Activated CD4-positive, alpha-beta T cell treated with anti-CD3 and anti-CD28 coated beads, Interleukin-2, amount 50 U/mL, for 24 hours (primary cell): ENCODE measurements at regions not wholly inside any gene's neighbourhood (a gene's known extent, or its start where the extent isn't known, plus 50 kb on each side); places are given as distances from the start of the nearest gene placed in this dataset.

Experiments used
- DNase-seq, 2 donors: peaks; one replicate each; pipeline ENCODE4 v3.0.0-alpha.2; 2020; ENCODE audit warnings: low read depth in 1 of 2, low spot score in 1 of 2

DNA sequence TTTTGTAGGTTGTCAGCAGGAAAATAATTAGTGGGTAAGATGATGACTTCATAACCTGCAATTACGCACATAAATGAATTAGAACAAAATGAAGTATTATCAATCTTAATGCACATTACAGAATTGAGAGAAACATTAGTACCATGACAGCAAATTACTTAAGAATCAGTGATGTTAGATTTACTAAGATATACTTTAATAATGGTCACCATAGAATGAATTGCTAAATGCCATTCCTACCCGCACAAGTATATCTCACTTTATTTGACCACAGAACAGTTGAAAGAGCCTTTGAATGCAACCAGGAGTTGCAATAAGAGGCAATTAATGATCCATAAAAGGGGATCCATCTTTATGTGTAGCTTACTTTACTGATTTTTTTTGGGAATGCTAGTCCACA lies 816.4 kb upstream of the AGA start:
- no peak for DNase-seq

DNA sequence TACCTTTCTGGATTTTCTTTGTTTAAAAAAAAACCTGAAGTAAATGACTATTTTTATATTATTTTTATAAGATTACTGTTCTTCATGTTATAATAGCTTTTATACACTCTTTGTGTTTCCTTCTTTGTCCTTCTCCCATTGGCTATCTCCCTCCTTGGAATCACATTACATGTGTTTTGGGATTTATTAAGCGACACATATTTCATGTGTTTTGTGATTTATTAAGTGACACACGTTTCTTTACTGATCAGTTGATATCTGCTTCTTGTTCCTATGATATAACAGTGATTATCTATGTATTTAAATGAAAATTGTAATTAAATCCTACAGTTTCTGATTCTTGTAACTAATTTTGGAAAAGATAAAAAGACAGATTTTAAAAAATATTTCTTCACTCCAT lies 817.3 kb upstream of the AGA start:
- no peak for DNase-seq

DNA sequence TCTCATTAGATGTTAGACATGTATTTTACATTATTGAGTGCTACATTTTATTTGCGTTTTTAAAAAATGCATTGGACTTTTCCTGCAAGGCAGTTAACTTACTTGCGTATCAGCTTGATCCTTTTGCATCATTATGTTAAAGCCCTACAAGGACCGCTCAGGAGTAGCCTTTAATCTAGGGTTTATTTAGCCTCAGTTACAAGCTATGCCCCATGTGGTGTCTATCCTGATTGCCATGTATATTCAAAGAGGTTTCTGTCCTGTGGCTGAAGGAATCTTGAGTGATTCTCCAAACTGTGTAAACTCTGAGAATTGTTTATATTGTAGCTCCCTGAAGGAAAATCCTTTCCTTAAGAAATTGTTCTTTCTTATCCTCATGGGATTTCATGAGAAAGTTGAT lies 821.8 kb upstream of the AGA start:
- DNase-seq, result no peak

DNA sequence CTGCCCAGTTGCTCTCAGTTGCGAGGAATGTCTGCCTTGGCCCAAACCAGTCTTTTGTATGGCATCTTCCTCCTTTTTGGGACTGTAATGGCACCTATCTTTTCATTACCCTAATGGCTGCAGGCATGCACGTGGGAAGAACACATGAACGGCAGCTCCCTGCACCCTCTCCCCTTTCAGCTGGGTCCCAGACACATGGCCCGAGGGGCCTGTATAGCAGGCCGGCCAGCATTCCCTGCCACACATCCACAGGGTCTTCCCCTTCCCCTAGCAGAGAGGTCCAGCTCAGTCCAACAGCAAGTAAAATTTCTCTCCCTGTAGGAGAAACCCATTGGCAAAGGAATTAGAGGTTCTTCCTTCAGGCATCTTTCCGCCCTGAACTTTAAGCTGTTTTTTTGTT lies 829.1 kb upstream of the AGA start:
- DNase-seq, result no peak

DNA sequence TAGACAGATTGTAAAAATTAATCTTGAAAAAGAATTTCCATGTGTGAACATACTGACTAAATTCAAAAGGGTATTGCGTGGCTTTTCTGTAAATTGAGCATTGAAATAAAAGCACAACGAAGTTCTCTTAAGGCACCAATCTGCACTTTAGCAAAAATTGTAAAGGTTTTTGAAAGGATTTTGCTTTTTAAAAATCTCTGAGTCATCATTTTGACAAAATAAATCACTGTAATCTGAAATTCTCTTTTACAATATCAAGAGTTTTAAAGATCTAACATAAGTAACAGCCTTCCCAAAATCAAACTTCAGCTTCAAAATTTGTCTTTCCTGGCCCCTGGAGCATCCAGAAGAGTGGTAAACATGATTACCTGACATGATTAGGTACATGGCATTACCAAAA lies 830.9 kb upstream of the AGA start:
- DNase-seq, result no peak

DNA sequence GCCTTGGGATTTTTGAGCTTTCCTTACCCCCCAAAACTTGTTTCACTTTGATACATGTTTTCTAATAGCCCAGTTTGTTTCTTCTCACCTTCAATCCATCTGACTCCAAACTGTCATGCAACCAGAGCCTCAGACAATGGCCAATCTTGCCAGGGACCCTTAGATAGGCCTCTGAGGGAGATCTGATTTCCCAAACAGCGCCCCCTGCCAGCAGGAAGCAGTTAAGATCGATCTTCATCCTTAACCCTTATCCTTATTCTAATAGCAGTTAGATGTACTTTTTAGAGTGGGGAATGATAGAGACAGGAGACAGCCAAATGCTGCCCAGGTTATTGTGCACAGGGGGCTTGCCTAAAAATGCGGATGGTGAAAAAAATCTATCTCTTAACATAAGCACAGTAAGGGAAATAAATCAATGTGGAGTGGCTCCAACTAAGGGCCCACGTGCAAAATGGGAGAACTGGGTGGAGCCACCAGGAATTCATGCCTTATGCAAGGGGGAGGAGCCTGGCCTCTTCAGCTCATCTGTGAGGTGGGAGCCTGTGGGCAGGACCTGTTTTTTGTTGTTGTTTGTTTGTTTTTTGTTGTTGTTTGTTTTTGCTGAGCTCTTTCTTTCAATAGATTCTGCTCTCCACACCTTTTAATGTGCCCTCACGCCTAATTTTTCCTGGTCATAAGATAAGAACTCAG lies 833.6 kb upstream of the AGA start:
- DNase-seq, result no peak

DNA sequence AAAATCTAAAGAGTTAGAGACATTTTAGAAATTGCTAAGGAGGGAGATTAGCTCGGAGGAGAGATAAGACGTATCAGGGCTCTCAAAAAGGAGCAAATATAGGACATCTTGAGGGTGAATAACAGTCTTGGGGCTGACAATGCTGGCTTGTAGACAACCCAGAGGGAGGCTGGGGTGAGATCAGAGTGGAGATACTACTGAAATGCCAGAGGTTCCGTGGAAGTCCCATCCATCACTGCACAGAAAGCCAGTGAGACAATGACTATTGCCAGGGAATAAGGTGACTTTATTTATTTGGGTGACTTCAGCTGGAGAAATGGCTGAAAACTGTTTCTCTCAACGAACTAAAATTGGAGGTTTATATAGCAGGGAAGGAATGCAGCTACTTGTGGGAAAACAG lies 838.1 kb upstream of the AGA start:
- no peak for DNase-seq

DNA sequence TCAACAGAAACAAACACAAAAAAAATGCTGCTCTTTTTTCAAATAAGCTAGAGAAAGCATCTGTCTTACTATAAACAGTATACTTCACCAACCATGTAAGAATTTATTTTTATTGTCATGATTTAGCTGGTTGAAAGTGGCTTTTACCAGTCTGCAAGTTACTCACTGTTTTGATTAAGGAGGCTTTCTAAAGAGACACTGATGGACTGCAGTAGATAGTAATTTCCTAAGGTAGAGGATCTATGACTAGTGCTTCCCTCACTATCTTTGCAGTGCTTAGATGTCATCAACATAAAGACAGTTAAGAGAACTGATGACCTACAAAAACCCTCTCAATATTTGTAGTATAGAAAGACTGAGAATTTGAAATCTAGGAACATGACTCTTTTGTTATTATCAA lies 846.2 kb upstream of the AGA start:
- no peak for DNase-seq

DNA sequence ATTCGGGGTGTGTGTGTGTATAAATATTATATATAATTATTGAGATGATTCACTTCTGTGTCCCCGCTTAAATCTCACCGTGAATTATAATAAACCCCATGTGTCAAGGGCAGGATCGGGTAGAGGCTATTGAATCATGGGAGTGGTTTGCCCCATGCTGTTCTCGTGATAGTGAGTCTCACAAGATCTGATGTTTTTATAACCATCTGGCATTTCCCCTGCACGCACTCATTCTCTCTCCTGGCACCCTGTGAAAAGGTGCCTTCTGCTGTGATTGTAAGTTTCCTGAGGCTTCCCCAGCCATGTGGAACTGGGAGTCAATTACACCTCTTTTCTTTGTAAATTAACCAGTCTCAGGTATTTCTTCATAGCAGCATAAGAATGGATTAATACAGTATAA lies 851.4 kb upstream of the AGA start:
- DNase-seq, result no peak

DNA sequence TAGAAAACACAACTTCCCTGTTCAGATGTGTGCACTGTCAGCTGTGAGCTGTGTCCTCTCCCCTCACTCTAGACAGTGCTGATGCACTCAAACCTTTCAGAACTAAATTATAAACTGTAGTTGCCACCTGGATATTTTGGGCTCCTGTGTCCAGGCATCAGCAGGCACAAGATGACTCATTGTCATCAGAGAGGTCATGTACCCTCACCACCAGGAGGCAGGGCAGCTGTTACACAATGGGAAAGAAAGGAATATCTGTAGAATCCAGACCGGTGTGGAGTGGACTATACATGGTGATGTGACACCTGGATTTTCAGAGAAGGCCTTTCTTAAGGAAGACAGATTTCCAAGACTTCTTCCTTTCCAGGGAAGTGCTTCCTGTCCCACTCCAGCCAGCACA lies 854.4 kb upstream of the AGA start:
- DNase-seq, result no peak

DNA sequence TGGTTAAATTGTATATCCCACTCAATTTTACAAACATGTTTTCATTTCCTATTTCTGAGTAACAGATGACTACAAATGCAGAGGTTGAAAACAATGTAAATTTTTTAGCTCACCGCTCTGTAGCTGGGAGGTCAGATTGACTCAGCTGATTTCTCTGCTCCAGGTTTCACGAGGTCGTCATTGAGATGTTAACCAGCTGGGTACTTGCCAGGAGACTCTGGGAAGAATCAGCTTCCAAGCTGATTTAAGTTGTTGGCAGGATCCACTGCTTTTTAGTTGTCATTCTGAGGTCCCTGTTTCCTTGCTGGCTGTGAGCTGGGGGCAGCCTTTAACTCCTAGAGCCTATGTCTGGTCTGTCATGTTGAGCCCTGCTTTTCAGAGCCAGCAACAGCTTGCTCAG lies 864.3 kb upstream of the AGA start:
- DNase-seq, result no peak

DNA sequence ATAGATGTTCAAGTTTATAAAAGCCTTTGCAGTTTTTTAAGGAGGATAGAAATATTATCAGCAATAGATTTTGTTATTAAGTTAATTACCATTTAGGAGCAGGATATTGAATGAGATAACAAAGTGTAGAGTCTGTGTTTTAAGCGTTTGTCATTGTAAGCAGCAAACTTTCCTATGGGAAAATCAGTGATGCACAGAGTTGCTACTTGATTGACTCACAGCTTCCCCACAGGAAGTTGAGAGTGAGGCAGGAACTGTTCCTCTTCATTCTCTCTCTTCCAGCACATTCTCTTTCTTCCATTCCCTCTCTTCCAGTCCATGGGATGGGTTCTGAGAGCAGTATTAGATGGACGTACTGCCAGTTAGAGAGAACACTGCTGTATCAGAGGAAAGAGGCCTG lies 867.7 kb upstream of the AGA start:
- no peak for DNase-seq

DNA sequence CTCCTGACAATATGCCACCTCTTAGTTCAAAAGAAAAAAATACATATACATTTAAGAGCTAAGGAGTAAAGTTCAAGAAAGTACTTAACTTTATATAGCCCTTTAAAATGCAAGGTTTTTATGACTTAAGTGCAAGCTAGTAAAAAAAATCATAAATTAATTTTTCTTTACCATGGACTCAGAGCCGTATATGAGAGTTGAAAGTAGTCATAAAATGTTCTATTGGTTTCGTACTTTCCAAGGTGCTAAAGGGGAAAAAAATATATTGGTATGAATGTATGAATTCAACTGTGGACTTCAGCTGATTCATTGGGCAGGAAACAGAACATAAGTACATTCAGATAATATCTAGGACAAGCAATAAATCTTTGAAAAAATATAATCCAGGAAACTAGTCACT lies 869.8 kb upstream of the AGA start:
- DNase-seq, result no peak

DNA sequence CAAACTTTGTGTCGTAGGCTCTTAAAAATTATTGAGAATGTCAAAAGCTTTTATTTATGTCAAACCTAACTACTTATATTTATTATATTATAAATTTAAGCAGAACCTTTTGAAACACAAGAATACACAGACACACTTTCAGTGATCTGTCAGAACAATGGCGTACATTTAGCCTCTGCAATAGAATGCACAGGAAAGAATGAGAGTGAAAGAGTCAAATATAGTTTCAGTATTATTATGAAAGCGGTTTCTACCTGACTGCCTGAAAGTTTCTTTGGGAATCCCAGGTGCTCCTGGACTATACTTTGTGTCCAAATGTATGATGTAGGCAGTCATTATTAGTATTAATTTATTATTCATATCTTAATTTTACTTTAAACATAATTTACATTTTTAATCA lies 872.0 kb upstream of the AGA start:
- no peak for DNase-seq

DNA sequence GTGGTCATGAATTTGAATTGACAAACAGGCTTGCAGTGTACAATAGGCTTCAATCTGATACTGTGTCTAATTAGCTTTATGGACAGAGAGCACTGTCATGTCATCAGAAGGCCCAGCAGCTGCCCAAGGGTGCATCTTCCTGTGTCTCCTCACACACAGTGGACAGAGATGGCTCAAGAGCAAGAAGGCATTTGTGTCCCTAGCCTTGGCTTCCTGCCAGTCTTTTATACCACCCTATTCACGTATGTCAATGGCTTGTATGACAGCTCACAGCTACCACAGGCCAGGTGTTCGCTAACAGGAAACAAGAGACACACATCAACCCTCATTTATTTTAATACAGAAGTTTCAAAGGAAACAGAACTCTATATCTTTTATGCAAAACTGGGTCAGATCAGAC lies 874.0 kb upstream of the AGA start:
- no peak for DNase-seq

DNA sequence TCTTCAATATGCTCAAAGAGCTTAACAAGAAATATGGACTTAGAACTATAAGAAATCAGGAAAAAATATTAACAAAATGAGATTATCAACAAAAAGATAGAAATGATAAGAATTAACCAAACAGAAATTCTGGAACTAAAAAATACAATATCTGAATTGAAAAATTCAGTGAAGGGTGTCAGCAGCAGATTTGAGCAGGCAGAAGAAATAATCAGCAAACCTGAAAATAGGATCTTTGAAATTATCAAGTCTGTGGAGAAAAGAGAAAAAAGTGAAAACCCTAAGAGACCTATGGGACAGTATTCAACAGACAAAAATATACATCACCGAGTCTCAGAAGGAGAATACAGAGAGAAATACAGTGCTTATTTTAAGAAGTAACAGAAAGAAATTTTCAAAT lies 877.8 kb upstream of the AGA start:
- no peak for DNase-seq

DNA sequence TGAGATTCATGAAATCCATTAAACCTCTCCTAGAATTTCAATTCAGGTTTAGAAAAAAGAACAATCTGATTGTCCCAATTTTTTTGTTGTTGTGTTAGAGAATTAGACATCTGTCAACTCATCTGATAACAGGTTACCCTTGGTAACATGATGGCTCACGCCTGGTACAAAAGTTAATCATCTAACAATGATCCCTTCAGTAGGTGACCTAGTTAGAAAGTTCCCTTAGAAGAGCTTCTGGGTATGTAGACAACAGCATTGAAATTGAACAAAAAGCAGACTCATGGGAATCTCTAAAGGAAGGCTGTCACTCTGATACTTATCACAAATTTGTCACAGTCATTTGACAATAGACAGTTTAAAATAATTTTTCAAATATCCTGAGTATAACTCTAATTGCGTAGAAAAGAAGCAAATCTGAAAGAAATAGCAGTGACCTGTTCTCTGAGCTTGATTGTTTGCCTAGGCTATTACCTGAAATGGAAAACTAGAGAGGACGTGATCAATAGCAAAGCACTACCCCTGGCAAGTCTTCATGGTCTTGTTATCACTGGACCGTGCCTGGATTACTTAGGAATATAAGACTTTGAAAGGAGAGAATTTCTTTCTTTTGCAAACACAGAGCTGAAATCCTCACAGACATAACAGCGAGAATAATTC lies 880.4 kb upstream of the AGA start:
- no peak for DNase-seq

DNA sequence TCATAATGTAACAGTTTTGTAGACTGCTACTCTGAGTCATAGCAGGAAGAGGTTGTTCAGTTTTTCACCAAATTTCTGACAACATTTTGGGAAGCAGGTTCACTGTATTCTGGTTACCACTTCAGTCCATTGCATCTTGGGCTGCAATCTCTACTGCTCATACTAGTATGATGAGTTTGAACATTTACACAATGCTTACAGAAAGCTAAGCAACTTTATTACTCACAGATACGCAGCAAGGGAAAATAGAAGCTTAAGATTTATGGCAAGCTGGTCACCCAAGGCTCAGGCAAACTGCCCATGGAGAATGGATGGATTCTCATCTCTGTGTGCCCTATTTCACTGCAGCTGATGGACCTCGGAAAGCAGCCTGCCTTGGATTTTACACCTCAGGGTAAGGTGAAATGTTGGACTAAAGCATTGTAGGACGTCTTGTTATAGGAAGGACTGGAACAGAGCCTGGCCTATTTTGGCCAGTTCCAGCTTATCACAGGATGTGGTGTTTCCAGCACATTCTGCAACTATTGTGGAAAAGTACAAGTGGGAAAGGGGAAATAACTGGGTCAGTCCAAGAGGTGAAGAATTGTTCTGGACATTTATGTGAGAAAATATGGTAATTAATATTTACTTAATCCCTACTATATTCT lies 887.1 kb upstream of the AGA start:
- no peak for DNase-seq

DNA sequence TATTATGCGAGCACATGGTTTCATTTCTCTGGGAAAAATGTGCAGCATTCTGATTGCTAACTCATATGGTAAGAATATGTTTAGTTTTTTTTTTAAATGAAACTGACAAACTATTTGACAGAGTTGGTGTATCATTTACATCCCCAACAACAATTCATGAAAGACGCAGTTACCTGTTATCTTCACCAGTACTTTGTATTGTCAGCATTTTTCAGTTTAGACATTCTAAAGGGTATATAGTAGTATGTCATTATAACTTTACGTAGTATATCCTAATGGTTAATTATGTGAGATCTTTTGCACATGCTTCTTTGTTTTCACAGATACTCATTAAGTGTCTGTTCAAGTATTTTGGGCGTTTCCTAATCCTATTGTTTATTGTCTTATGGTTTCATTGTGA lies 891.1 kb upstream of the AGA start:
- no peak for DNase-seq

DNA sequence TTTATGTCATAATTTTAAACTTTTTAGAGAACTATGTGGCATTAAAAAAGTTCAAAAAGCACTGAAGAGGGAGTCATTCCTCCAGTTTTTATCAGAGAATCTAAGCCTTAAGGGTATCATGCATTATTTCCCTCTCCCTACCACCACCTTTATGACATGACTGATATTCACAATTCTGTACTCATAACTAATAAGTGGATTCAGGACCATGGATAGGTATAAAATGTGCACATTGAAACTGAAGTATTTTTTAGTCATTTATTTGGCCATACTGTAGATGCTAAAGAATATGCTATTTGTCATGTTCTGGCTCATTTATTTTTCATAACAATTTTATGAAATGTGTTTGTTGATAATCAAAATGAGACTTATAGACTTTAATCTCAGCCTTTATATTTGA lies 897.5 kb upstream of the AGA start:
- no peak for DNase-seq

DNA sequence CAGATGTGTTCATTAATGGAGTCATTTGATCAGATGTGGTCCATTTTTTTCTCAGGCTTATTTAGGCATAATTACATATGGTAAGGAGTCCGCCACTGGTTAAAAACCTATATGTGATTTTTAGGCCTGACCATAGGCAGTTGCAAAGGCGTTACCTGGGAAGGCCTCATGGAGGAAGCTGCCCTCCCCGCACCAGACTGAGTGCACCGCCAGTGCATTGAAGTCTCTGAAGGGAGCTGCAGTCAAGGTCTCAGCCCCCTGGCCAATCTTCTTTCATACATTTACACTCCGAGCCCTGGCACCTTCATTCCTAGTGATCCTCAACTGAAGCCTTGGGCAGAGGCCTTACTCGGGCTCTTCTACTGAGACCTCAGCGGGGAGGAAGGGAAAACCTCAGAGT lies 898.2 kb upstream of the AGA start:
- no peak for DNase-seq

DNA sequence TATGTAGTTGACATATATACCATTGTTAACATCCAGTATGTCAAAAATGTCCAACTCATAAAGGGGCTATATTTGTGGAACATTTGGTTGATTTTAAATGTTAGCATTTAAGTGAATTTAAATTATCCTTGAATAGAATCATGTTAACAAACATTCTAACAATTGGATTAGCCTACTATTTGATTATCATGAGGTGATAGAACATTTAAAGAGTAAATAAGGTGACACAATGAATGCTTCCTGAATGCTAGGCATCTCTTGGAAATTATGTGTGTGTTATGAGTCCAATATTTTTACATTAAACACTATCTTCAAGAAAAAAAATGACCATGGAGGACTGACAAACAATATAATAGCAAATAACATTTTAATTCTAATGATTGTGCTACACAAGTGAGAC lies 901.9 kb upstream of the AGA start:
- no peak for DNase-seq

DNA sequence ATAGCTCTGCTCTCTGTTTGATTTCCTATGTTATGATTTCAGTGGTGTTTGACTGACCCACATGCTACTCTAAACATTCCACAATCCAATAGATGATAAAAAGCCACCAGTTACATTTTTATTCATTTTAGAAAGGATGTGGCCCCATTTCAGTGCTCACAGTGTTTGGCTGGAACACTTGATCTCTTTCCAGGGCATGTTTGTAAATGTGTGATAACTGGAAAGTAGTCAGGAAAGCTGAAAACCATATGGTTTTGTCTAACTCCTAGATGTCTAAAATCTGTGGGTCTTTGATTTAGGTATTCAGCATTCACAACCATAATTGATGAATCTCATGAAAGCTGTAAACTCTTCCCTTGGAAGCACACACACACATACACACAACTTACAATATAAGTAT lies 904.9 kb upstream of the AGA start:
- DNase-seq, result no peak
